DOHH2 (cell line): ENCODE measurements at regions not wholly inside any gene's neighbourhood (a gene's known extent, or its start where the extent isn't known, plus 50 kb on each side); places are given as distances from the start of the nearest gene placed in this dataset.

Experiments
- H3F3A ChIP-seq: fragments of 200-600 bp; sonication (generic), shearing (Covaris generic); 2 replicates; pipeline ENCODE4 v1.6.0; 2016; ENCODE audit warnings: antibody characterized with exemption, mild to moderate bottlenecking; ENCODE audit not compliant: control insufficient read depth, insufficient read depth
- H3K27ac ChIP-seq: fragments of 200-600 bp; sonication (generic); 2 replicates; pipeline ENCODE4 v1.5.1; 2014; ENCODE audit warnings: low read depth, mild to moderate bottlenecking, low read length, moderate library complexity
- H3K27me3 ChIP-seq: fragments of 200-600 bp; sonication (generic); 2 replicates; pipeline ENCODE4 v1.6.1; 2014; ENCODE audit warnings: mild to moderate bottlenecking, low read length, mixed read lengths; ENCODE audit not compliant: control insufficient read depth
- H3K36me3 ChIP-seq: fragments of 200-600 bp; sonication (generic); 2 replicates; pipeline ENCODE4 v1.6.1; 2014; ENCODE audit warnings: mild to moderate bottlenecking, low read length, moderate library complexity, mixed read lengths; ENCODE audit not compliant: control insufficient read depth
- H3K4me1 ChIP-seq: fragments of 200-600 bp; sonication (generic); 2 replicates; pipeline ENCODE4 v1.6.1; 2014; ENCODE audit warnings: mild to moderate bottlenecking, low read length, mixed read lengths; ENCODE audit not compliant: control insufficient read depth
- H3K4me2 ChIP-seq: fragments of 200-600 bp; sonication (generic); 2 replicates; pipeline ENCODE4 v1.6.0; 2014; ENCODE audit warnings: mild to moderate bottlenecking, low read length, moderate library complexity
- H3K4me3 ChIP-seq: fragments of 200-600 bp; sonication (generic); 2 replicates; pipeline ENCODE4 v1.5.1; 2014; ENCODE audit warnings: mild to moderate bottlenecking, low read length, mixed read lengths
- H3K79me2 ChIP-seq: fragments of 200-600 bp; sonication (generic); 2 replicates; pipeline ENCODE4 v1.6.1; 2014; ENCODE audit warnings: mild to moderate bottlenecking, low read length, mixed read lengths; ENCODE audit not compliant: control insufficient read depth
- H3K9me2 ChIP-seq: fragments of 200-600 bp; sonication (generic); replicated peaks from 2 replicates; pipeline ENCODE4 v1.6.1; 2014; ENCODE audit warnings: mild to moderate bottlenecking, low read length, mixed read lengths; ENCODE audit not compliant: control insufficient read depth
- H3K9me3 ChIP-seq: fragments of 200-600 bp; sonication (generic); 2 replicates; pipeline ENCODE4 v1.6.1; 2014; ENCODE audit warnings: antibody characterized with exemption, low read length, mixed read lengths; ENCODE audit not compliant: control insufficient read depth, insufficient read depth
- H4K20me1 ChIP-seq: fragments of 200-600 bp; sonication (generic); 2 replicates; pipeline ENCODE4 v1.6.0; 2014; ENCODE audit warnings: low read depth, mild to moderate bottlenecking, antibody characterized with exemption, low read length, moderate library complexity; ENCODE audit not compliant: control insufficient read depth, insufficient read depth
- EZH2phosphoT487 ChIP-seq: fragments of 200-600 bp; sonication (generic); IDR thresholded peaks from 2 replicates; pipeline ENCODE4 v1.6.1; 2017; ENCODE audit warnings: borderline replicate concordance, mild to moderate bottlenecking, antibody characterized with exemption, low read length, moderate library complexity, mixed read lengths
- TF ChIP-seq, protein P1 (sequence below): fragments of 200-600 bp; sonication (generic); IDR thresholded peaks from one replicate; pipeline ENCODE4 v1.5.1; 2014; ENCODE audit warnings: antibody characterized with exemption, mild to moderate bottlenecking, low read depth, low read length; ENCODE audit not compliant: poor library complexity, severe bottlenecking

DNA sequence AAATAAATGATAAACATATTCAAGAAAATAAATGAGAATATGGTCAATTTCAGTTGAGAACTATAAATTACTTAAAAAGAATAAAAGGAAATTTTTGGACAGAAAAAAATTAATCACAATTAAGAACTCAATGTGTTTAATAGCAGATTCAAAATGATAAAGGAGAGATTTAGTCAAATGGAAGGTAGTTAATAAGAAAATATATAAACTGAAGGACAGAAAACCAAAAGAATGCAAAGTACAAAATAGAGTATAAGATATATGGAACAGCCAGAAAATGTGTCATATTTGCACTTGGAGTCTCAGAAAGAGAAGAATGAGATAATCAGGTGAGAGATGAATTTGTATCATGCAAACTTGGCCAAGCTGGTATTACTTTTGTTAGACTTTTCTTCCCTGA, 201.8 kb upstream of the ARID1B start:
- Histone ChIP-seq H4K20me1 (no peaks in the 10 kb centered on the region), H3K9me3 (peaks cover 38% of the 10 kb centered on the region), H3K36me3 (no peaks in the 10 kb centered on the region), H3F3A (no peaks in the 10 kb centered on the region), H3K4me1 (no peaks in the 10 kb centered on the region), H3K27ac (no peak overlapping the region), H3K9me2 (no peaks in the 10 kb centered on the region), H3K4me3 (no peak overlapping the region), H3K27me3 (no peaks in the 10 kb centered on the region), H3K4me2 (no peak overlapping the region), H3K79me2 (no peaks in the 10 kb centered on the region)
- TF ChIP-seq EZH2phosphoT487 = no peak
- TF ChIP-seq, protein P1, sequence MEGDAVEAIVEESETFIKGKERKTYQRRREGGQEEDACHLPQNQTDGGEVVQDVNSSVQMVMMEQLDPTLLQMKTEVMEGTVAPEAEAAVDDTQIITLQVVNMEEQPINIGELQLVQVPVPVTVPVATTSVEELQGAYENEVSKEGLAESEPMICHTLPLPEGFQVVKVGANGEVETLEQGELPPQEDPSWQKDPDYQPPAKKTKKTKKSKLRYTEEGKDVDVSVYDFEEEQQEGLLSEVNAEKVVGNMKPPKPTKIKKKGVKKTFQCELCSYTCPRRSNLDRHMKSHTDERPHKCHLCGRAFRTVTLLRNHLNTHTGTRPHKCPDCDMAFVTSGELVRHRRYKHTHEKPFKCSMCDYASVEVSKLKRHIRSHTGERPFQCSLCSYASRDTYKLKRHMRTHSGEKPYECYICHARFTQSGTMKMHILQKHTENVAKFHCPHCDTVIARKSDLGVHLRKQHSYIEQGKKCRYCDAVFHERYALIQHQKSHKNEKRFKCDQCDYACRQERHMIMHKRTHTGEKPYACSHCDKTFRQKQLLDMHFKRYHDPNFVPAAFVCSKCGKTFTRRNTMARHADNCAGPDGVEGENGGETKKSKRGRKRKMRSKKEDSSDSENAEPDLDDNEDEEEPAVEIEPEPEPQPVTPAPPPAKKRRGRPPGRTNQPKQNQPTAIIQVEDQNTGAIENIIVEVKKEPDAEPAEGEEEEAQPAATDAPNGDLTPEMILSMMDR = no peak

DNA sequence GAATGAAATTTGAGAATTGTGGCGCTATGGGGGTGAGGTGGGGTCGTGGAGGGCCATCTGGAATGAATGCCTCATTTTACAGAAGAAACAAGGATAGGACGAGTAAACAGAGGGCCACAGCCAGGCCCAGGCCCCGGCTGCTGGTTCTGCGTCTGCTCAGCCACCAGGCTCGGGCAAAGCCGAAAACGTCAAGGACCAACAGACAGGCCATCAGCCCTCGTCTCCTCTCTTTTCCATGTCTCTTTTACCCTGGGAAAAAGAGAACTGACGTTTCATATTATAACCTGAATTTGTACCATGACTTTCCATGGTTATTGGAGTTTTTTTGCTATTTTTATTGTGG, 212.4 kb upstream of the ARID1B start:
- Histone ChIP-seq H3K36me3 (no peaks in the 10 kb centered on the region), H3F3A (no peaks in the 10 kb centered on the region), H3K27ac (no peak overlapping the region), H3K4me2 (peak overlapping the region; percentile 40; the same call in 1 of the 2 replicates), H3K27me3 (no peaks in the 10 kb centered on the region), H3K4me1 (peaks cover 16% of the 10 kb centered on the region), H3K79me2 (no peaks in the 10 kb centered on the region), H4K20me1 (no peaks in the 10 kb centered on the region), H3K9me3 (0 out of 2 replicates have a peak, but pooled peaks cover 4% of the 10 kb centered on the region), H3K9me2 (no peaks in the 10 kb centered on the region), H3K4me3 (no peak overlapping the region)
- TF ChIP-seq, protein P1 = no peak
- no peak for TF ChIP-seq EZH2phosphoT487

DNA sequence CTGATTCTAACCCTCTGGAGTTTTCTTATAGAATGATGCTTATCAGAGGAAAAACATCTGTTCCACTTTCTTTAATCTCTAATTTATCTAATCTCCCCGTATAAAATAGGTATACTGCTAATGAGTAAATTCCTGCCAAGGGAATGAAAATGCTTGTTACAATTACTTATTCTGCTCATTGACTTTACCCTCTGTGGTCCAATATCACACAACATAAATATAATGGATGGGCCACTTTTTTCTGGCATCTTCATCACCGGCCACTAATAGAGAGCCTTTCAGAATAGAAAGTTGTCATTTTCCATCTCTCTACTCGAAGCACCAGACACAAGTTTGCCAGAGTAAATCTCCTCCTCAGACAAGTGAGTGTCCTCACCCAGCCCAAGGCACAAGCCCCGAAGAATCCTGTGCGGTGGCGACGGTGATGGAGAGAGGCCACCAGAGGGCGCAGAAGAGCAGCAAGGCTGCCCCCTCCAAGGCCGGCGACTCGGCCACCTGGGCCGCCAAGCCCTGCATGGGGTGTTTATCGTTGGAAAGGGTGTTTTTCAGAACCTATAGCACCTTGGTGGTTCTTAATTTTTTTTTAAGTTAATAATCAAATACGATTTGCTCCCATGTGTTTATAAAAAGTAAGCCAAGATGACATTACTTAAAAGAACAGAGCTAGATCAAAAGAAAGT, 212.9 kb upstream of the ARID1B start:
- Histone ChIP-seq H3K9me3 (0 out of 2 replicates have a peak, but pooled peaks cover 4% of the 10 kb centered on the region), H3K4me3 (peak overlapping the region; percentile 14; the same call in 1 of the 2 replicates), H3K9me2 (no peaks in the 10 kb centered on the region), H3K27me3 (no peaks in the 10 kb centered on the region), H3F3A (no peaks in the 10 kb centered on the region), H3K4me2 (peak overlapping the region; percentile 40), H3K79me2 (no peaks in the 10 kb centered on the region), H4K20me1 (no peaks in the 10 kb centered on the region), H3K4me1 (peaks cover 16% of the 10 kb centered on the region), H3K27ac (no peak overlapping the region), H3K36me3 (no peaks in the 10 kb centered on the region)
- TF ChIP-seq, protein P1 = peak; percentile 91
- no peak for TF ChIP-seq EZH2phosphoT487

DNA sequence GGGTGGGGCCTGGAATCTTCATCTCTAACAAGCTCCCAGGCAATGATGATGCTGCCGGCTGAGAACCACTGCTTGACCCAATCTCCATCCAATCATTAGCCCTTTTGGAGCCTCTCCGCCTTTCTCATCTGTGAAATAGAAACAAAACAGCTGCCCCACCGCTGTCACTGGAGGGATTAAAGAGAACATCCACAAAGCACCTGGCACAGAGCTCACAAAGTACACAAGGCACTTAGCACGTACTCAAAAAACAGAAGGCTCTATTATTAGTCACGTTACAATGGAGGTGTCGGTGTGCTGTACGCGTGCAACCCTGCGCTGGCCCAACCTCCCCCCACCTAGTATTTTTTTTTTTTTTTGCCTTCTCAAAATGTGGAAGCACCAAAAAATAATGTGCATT, 213.5 kb upstream of the ARID1B start:
- Histone ChIP-seq H3K4me3 (peak overlapping the region; percentile 14; the same call in 1 of the 2 replicates), H3K36me3 (no peaks in the 10 kb centered on the region), H3K79me2 (no peaks in the 10 kb centered on the region), H4K20me1 (no peaks in the 10 kb centered on the region), H3K4me2 (peak overlapping the region; percentile 40), H3K27ac (no peak overlapping the region), H3F3A (no peaks in the 10 kb centered on the region), H3K4me1 (peaks cover 16% of the 10 kb centered on the region), H3K9me2 (no peaks in the 10 kb centered on the region), H3K27me3 (no peaks in the 10 kb centered on the region), H3K9me3 (0 out of 2 replicates have a peak, but pooled peaks cover 4% of the 10 kb centered on the region)
- TF ChIP-seq, protein P1 = no peak
- TF ChIP-seq EZH2phosphoT487 = no peak
